ENCODE measurements at regions not wholly inside any gene's neighbourhood (a gene's known extent, or its start where the extent isn't known, plus 50 kb on each side); places are given as distances from the start of the nearest gene placed in this dataset.
"Not testable (repeated sequence)": the region's sequence is repeated elsewhere in the genome, so short reads cannot be mapped to it uniquely, and the experiment has no call there.

DNA sequence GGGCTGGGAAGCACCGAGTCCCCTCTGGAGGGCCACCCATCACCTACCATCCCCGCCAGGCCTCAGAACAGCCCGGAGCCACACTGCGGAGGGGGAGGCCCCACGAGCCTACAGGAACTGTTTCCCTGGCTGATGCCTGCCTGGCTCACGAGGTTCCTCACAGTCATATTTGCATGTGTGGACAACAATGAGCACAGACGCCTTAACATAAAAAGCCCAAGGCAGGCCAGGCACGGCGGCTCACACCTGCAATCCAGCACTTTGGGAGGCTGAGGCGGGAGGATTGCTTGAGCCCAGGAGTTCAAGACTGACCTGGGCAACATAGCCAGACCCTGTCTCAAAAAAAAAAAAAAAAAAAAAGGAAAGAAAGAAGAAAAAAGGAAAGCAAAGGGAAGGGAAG lies 125.9 kb downstream of the FAM53A start:
- FAIRE-seq: no peak

GRCh38 chr4:1557221-1557597 lies 126.9 kb downstream of the FAM53A start:
- FAIRE-seq: no peak

DNA sequence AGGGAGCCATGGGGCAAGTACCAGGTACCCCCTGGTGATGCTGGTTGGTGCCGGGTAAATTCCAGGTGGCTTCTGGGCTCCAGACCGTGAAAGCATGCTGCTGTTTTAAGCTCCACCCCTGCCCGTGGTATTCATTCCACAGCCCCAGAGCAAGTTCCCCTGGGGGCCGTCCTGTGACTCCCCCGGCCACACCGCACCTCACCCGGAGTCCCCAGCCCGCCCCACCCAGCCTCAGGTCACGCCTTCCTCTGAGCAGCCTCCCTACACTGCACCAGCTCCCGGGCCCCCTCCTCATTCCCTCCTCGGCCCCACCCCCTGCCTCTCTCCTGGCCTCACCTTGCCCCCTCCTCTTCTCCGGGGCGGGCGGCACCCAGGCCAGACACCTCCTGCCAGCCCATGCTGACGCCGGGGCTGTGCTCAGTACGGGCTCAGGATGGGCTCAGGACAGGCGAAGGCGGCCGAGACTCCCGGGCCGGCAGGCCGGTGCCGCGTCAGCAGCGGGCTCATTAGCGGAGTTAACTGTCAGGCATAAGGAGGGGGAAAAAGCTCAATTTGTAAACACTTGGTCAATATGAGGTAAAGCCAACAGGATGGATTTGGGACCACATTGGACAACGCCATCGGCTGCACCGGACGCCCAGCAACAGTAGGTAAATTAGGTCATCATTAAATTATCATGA lies 127.4 kb downstream of the FAM53A start:
- no peak for FAIRE-seq

DNA sequence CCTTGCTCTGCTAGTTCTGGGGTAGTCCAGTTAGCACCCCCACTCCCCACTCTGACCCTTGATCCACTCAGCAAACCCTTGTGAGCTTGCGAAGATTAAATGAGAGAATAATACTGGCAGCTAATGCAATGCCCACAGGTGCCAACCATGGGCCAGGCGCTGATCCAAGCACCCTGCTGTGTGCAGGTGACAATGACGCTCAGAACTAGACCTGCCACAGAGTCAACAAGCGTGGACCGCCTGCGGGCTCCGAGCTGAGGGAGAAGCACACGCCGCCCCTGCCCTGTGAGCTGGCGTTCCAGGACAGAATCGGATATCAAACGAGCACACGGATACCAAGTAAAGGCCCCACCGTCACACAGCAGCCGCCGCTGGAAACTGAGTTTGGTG lies 129.2 kb downstream of the FAM53A start:
- no peak for FAIRE-seq

- no peak for FAIRE-seq
Measured at GRCh38 chr4:1554246-1554875, 129.8 kb downstream of the FAM53A start.

GRCh38 chr4:1553365-1553764 lies 130.7 kb downstream of the FAM53A start:
- FAIRE-seq: no peak

DNA sequence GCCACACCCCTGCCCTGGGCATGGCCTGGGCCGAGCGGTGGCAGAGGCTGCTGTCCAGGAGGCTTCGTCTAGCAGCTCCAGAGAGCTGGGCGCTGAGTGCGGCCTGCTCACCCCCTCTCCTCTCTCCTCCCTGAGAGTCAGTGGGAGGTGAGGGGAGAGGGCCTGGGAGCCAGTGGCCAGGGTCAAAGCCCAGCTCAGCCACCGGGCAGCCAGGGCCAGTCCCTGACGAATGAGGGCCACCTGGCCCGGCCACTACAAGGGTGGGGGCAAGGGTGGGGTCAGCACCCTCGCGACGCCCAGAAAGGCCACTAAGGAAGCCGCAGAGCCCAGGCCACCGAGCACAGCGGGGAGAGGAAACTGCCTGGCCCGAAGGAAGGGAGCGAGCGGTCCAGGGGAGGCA lies 131.7 kb downstream of the FAM53A start:
- FAIRE-seq: no peak

- FAIRE-seq: no peak
Measured at GRCh38 chr4:1551211-1551610, 132.9 kb downstream of the FAM53A start.

GRCh38 chr4:1550122-1551070 lies 133.7 kb downstream of the FAM53A start:
- no peak for FAIRE-seq

DNA sequence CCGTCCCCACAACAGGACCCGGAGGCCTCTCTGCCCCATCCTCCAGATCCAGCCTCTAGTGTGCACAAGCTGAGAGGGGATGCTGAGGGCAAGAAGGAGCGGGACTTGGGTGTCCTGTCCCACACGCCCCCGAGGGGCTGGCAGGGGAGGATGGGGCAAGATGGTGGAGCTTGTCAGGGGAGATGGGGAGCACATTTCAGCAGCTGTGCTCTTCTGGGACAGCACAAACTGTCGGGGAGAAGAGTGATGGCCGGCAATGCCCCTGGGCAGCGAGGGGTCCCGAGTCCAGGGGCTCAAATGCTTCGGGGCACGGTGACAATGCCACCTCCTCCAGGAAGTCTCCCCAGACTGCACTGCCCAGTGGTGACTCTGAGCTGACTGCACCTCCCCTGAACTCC lies 134.5 kb downstream of the FAM53A start:
- no peak for FAIRE-seq

GRCh38 chr4:1548827-1549637 lies 135.1 kb downstream of the FAM53A start:
- not testable (repeated sequence) for FAIRE-seq

GRCh38 chr4:1547856-1548826 lies 136.0 kb downstream of the FAM53A start:
- FAIRE-seq: no peak

GRCh38 chr4:1547131-1547855 lies 136.8 kb downstream of the FAM53A start:
- no peak for FAIRE-seq

DNA sequence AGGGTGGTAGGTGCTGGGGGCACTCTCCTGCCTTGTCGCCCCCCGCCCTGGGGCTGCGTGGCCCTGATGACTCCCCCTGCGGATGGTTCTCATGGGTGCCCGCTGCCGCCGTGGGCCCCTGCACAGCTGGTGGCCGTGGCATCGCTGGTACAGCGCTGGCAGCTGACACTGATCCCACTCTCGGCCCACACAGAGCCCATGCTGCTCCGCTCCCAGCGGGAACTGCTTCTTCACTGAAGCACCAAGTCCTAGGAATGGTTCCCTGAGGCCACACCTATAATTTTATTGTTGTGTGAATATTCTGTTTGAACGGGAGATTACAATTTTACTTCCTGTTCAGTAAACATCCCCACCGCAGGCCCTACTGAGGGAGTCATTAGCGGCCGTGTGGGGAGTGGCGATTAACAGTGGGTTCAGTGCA lies 138.6 kb upstream of the NKX1-1 start:
- no peak for FAIRE-seq

DNA sequence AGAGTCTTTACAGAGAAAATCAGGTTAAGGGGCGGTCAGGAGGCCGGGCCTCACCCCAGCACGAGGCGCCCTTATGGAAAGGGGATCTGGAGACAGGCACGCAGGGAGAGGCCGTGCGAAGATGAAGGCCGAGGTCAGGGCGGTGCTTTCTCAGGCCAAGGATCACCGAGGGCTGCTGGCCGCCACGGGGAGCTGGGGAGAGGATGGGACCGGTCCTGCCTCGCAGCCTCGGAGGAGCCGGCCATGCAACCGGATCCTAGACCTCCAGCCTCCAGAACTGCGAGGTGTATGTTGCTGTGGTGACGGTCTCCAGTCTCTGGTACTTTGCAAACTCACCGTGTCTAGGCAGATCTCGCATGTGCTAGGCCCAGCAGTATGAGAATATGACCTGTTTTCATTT lies 138.2 kb upstream of the NKX1-1 start:
- FAIRE-seq: not testable (repeated sequence)

- FAIRE-seq: no peak
Measured at GRCh38 chr4:1543976-1544375, 137.7 kb upstream of the NKX1-1 start.

DNA sequence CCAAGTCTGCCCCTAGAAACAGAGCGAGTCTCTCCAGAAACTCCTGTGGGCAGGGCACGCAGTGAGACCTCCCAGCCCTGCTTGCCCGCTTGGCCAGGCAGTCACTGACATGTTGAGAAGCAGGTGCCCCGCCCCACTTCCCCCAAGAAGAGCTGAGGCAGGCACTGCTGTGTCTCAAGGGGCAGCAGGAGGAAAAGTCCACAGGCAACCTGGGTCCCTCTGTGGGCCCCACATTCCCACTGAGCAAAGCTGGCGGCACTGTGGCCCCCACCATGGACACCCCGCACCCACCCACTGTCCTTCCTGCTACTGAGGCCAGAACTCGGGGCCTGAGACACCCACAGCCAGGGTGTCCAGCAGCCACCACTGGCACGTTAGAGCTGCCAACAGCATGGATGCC lies 137.3 kb upstream of the NKX1-1 start:
- FAIRE-seq: no peak

GRCh38 chr4:1542516-1543320 lies 136.5 kb upstream of the NKX1-1 start:
- FAIRE-seq: no peak

DNA sequence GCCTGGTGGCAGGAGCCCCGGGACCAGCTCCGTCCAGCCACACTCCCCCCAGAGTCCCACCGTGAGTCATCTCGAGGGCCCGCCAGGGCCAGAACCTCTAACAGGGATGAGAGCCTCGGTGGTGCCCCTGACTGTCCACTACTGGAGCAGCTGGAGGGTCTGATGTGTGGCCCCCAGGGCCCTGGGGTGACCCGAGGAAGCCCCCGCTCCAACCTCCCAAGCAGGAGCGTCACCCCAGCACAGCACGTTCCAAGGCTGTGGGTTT lies 135.9 kb upstream of the NKX1-1 start:
- no peak for FAIRE-seq

Data from TTC549 (cell line).